Suprapubic skin (tissue), 4 donors: ENCODE measurements at regions not wholly inside any gene's neighbourhood (a gene's known extent, or its start where the extent isn't known, plus 50 kb on each side); places are given as distances from the start of the nearest gene placed in this dataset.

Experiments used
- DNase-seq, 2 donors: peaks; one replicate each; pipeline ENCODE4 v3.0.0-alpha.2; 2019; ENCODE audit warnings: low spot score in 2 of 2
- H3K27ac ChIP-seq: fragments of 200-600 bp; sonication (generic); one replicate; pipeline ENCODE4 v1.5.1; 2019
- H3K27me3 ChIP-seq: fragments of 200-600 bp; sonication (generic); one replicate; pipeline ENCODE4 v1.5.1; 2019
- H3K36me3 ChIP-seq: fragments of 200-600 bp; sonication (generic); one replicate; pipeline ENCODE4 v1.5.1; 2019
- H3K4me1 ChIP-seq: fragments of 200-600 bp; sonication (generic); one replicate; pipeline ENCODE4 v1.5.1; 2019
- H3K4me3 ChIP-seq: fragments of 200-600 bp; sonication (generic); one replicate; pipeline ENCODE4 v1.5.1; 2019; ENCODE audit warnings: mild to moderate bottlenecking
- H3K9me3 ChIP-seq: fragments of 200-600 bp; sonication (generic); one replicate; pipeline ENCODE4 v1.5.1; 2019
- EP300 ChIP-seq: sonication (generic); formaldehyde crosslinking; IDR thresholded peaks from one replicate; pipeline ENCODE4 v1.6.1; 2017; ENCODE audit warnings: antibody characterized with exemption
- POLR2A ChIP-seq, 2 donors: fragments of 450-650 bp; IDR thresholded peaks; one replicate each; pipeline ENCODE4 v1.6.1; 2017; ENCODE audit warnings: antibody characterized with exemption in 2 of 2, mild to moderate bottlenecking in 2 of 2, moderate library complexity in 2 of 2
- POLR2AphosphoS5 ChIP-seq, 3 donors: sonication (generic); formaldehyde crosslinking; IDR thresholded peaks; one replicate each; pipeline ENCODE4 v1.6.1; 2017; ENCODE audit warnings: antibody characterized with exemption in 3 of 3
- WGBS: methylation state at CpG from one replicate; pipeline ENCODE4 v1.1.5; 2018; 5-methylcytosine and 5-hydroxymethylcytosine counted together
- TF ChIP-seq, protein P1 (sequence below), 2 donors: fragments of 200-600 bp in 1 of 2; fragments of 450-650 bp in 1 of 2; sonication (generic) in 1 of 2; IDR thresholded peaks; one replicate each; pipeline ENCODE4 v1.5.1; 2016 to 2019; ENCODE audit warnings: antibody characterized with exemption in 2 of 2, mild to moderate bottlenecking in 1 of 2, moderate library complexity in 1 of 2

DNA sequence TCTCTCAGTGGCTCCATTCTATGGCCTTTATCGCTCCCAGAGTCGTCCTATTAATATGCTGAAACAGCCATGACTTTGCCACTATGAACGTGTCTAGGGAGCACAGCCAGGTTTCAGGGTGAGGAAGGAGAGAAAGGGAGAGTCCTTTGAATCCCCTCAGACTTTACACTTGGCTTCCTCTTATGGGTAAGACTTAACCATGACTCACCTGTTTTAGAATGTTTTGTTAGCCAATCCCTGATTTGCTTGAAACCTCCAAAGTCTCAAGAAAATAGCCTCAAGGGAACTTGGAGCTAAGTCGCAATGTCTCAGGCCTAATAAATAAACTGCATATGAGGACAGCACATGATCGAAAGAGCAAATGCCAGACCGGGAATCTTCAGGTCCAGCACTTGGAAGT is 131.2 kb upstream of the RCN1 start:
- Histone ChIP-seq H3K27me3 (no peaks in the 10 kb centered on the region), H3K27ac (no peak overlapping the region), H3K4me3 (no peak overlapping the region), H3K9me3 (no peaks in the 10 kb centered on the region), H3K4me1 (peaks cover 3% of the 10 kb centered on the region), H3K36me3 (no peaks in the 10 kb centered on the region)
- TF ChIP-seq EP300 (no peak), POLR2A (IDR thresholded peaks at IDR 0.05) (no peak), POLR2AphosphoS5 (IDR thresholded peaks at IDR 0.05) (no peak)
- TF ChIP-seq, protein P1, sequence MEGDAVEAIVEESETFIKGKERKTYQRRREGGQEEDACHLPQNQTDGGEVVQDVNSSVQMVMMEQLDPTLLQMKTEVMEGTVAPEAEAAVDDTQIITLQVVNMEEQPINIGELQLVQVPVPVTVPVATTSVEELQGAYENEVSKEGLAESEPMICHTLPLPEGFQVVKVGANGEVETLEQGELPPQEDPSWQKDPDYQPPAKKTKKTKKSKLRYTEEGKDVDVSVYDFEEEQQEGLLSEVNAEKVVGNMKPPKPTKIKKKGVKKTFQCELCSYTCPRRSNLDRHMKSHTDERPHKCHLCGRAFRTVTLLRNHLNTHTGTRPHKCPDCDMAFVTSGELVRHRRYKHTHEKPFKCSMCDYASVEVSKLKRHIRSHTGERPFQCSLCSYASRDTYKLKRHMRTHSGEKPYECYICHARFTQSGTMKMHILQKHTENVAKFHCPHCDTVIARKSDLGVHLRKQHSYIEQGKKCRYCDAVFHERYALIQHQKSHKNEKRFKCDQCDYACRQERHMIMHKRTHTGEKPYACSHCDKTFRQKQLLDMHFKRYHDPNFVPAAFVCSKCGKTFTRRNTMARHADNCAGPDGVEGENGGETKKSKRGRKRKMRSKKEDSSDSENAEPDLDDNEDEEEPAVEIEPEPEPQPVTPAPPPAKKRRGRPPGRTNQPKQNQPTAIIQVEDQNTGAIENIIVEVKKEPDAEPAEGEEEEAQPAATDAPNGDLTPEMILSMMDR (IDR thresholded peaks at IDR 0.05): no peak
- no peak for DNase-seq
- WGBS: 60% methylated on average over 6 of the region's 6 CpGs

DNA sequence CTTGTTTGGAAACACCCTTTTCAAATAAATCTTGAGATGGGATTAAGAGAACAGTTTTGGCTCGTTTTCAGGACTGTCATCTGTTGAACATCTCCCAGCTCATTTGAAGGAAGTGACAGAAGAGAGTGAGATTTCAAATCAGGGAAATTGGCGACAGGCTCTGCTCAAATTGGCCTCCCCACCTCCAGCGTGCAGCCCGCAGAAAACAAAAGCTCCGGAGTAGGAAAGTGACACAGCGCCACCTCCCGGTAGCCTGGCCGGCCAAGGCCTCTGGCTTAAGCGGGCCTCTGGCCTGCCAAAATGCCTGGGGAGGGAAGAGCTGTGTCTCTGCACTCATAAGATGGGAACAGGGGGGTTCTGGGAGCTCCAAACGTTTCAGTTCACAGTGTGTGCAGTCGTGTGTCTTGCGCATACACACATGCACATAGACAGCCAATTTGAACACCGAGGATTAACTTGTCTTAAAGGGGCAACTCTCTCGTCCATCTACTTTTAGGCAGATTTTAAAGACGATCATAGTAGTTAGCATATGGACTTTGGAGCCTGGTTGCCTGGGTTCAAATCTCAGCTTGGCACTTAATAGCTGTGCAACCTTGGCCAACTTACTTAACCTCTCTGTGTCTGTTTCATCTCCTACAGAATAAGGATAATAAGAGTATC is 132.7 kb upstream of the RCN1 start:
- TF ChIP-seq EP300: no peak
- TF ChIP-seq, protein P1 (IDR thresholded peaks at IDR 0.05): peak; percentile 41 to 77
- WGBS: 22% methylated on average over 15 of the region's 15 CpGs
- peaks cover 3% of the 10 kb centered on the region for H3K4me1 ChIP-seq
- no peaks in the 10 kb centered on the region for H3K27me3 ChIP-seq
- no peaks in the 10 kb centered on the region for H3K36me3 ChIP-seq
- no peak overlapping the region for H3K27ac ChIP-seq
- H3K9me3 ChIP-seq: no peaks in the 10 kb centered on the region
- no peak overlapping the region for H3K4me3 ChIP-seq
- no peak for DNase-seq

DNA sequence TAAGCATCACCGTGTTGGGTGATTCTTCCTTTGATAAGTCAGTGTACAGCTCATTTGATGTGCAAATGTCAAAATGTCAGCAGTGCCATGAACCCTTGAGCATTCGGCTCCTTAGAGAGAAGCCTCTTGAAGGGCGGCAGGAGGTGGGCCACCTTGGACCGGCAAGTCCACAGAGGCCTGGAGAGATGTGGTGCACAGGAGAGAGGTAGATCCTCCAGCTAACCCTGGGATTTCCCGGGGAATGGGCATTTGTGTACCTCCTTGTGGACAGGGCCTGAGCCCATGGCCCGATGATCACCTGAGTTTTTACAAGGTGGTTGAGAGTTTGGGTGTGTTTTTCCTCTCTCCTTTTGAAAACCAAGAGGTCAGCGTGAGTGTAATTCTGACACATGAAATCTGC is 133.2 kb upstream of the RCN1 start:
- WGBS: 67% methylated on average over 6 of the region's 7 CpGs

DNA sequence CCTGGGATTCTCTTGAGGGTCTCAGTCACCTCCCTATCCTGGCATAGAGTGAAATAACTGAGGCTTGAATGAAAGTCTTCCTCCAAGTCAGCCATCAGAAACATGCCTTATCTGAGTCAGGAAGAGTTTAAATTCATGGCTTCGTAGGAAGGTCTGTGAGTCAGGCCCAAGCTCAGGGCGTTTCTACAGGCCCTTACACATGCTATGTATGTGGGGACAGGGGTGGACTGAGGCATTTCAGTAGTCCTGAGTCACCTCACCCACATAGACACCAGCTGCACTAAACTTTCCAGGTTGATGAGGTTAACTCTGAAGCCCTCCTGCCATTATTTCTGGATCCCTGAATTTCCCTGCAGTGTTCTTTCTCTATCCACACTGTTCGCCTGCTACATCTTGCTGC is 134.6 kb upstream of the RCN1 start:
- DNase-seq: no peak
- Histone ChIP-seq H3K27ac (no peak overlapping the region), H3K9me3 (no peaks in the 10 kb centered on the region), H3K27me3 (no peaks in the 10 kb centered on the region), H3K4me3 (no peak overlapping the region), H3K36me3 (no peaks in the 10 kb centered on the region), H3K4me1 (peaks cover 3% of the 10 kb centered on the region)
- WGBS: 92% methylated on average over 3 of the region's 3 CpGs
- no peak for TF ChIP-seq POLR2A (IDR thresholded peaks at IDR 0.05)
- TF ChIP-seq, protein P1 (IDR thresholded peaks at IDR 0.05): no peak
- no peak for TF ChIP-seq EP300
- TF ChIP-seq POLR2AphosphoS5 (IDR thresholded peaks at IDR 0.05): no peak

More for the DNA sequence above, 133.2 kb upstream of the RCN1 start:
- Histone ChIP-seq H3K4me1 (peaks cover 3% of the 10 kb centered on the region), H3K36me3 (no peaks in the 10 kb centered on the region), H3K4me3 (no peak overlapping the region), H3K9me3 (no peaks in the 10 kb centered on the region), H3K27me3 (no peaks in the 10 kb centered on the region), H3K27ac (no peak overlapping the region)
- TF ChIP-seq, protein P1 (IDR thresholded peaks at IDR 0.05): no peak
- TF ChIP-seq POLR2AphosphoS5 (IDR thresholded peaks at IDR 0.05) (no peak), EP300 (no peak), POLR2A (IDR thresholded peaks at IDR 0.05) (no peak)
- no peak for DNase-seq

DNA sequence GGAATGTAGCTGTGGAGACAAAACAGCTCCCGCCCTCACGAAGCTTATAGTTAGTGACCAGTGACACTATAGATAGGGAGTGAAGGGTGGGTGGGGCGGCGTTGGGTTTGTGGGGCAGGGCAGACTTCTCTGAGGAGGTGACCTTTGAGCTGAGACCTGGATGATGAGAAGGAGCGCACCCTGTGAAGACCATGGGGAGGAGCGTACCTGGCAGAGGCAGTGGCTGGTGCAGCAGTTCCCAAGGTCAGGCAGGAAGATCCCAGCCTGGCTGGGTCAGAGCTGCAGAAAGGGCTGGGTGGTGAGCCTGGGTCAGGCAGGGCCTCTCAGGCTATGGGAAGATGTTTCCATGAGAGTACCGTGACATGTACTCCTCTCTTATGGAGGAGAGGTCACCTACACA is 135.0 kb upstream of the RCN1 start:
- Histone ChIP-seq H3K27ac (no peak overlapping the region), H3K9me3 (no peaks in the 10 kb centered on the region), H3K36me3 (no peaks in the 10 kb centered on the region), H3K4me3 (no peak overlapping the region), H3K4me1 (peaks cover 3% of the 10 kb centered on the region), H3K27me3 (no peaks in the 10 kb centered on the region)
- no peak for TF ChIP-seq POLR2AphosphoS5 (IDR thresholded peaks at IDR 0.05)
- no peak for TF ChIP-seq POLR2A (IDR thresholded peaks at IDR 0.05)
- TF ChIP-seq, protein P1 (IDR thresholded peaks at IDR 0.05): no peak
- TF ChIP-seq EP300: no peak
- 96% methylated on average over 7 of the region's 7 CpGs for WGBS
- no peak for DNase-seq
